ENCODE measurements at regions not wholly inside any gene's neighbourhood (a gene's known extent, or its start where the extent isn't known, plus 50 kb on each side); places are given as distances from the start of the nearest gene placed in this dataset.

- no peak for DNase-seq
Measured at GRCh38 chr9:129411501-129412175, 209.3 kb downstream of the C9orf50 start.

GRCh38 chr9:129410226-129410625, 210.7 kb downstream of the C9orf50 start:
- peak in 1 of 2 donors; percentile 19 for DNase-seq

- no peak for DNase-seq
Measured at GRCh38 chr9:129408535-129409215, 212.2 kb downstream of the C9orf50 start.

- no peak for DNase-seq
Measured at GRCh38 chr9:129407905-129408452, 212.9 kb downstream of the C9orf50 start.

- peak in 1 of 2 donors; percentile 42 for DNase-seq
Measured at GRCh38 chr9:129406278-129407225, 214.3 kb downstream of the C9orf50 start.

- no peak for DNase-seq
Measured at GRCh38 chr9:129405827-129406213, 215.1 kb downstream of the C9orf50 start.

- DNase-seq: no peak
Measured at GRCh38 chr9:129405089-129405826, 215.6 kb downstream of the C9orf50 start.

GRCh38 chr9:129404621-129405020, 216.3 kb downstream of the C9orf50 start:
- no peak for DNase-seq

GRCh38 chr9:129403779-129404620, 216.9 kb downstream of the C9orf50 start:
- DNase-seq: no peak

- DNase-seq: no peak
Measured at GRCh38 chr9:129402931-129403778, 217.7 kb downstream of the C9orf50 start.

- no peak for DNase-seq
Measured at GRCh38 chr9:129402371-129402739, 218.5 kb downstream of the C9orf50 start.

GRCh38 chr9:129401623-129402370, 219.1 kb downstream of the C9orf50 start:
- DNase-seq: no peak

- DNase-seq: no peak
Measured at GRCh38 chr9:129400971-129401622, 219.8 kb downstream of the C9orf50 start.

- DNase-seq: no peak
Measured at GRCh38 chr9:129400001-129400970, 220.6 kb downstream of the C9orf50 start.

GRCh38 chr9:129399634-129399990, 221.3 kb downstream of the C9orf50 start:
- DNase-seq: no peak

- no peak for DNase-seq
Measured at GRCh38 chr9:129398961-129399633, 221.0 kb upstream of the IER5L start.

Measured in CD4-positive, alpha-beta T cell treated with Interleukin-4 for 1 hour (primary cell).